ENCODE measurements at regions not wholly inside any gene's neighbourhood (a gene's known extent, or its start where the extent isn't known, plus 50 kb on each side); places are given as distances from the start of the nearest gene placed in this dataset.
"Not testable (repeated sequence)": the region's sequence is repeated elsewhere in the genome, so short reads cannot be mapped to it uniquely, and the experiment has no call there.

- DNase-seq (ENCODE audit: low read depth in 2 of 2): no peak
These were observed 170.5 kb downstream of the SEPTIN7 start for GRCh38 chr7:35971133-35971891.

GRCh38 chr7:35975851-35976454 is 175.1 kb downstream of the SEPTIN7 start:
- no peak for DNase-seq (ENCODE audit: low read depth in 2 of 2)

GRCh38 chr7:35978816-35979640 is 174.0 kb upstream of the EEPD1 start:
- DNase-seq (ENCODE audit: low read depth in 2 of 2): not testable (repeated sequence)

GRCh38 chr7:35982600-35982999 is 170.5 kb upstream of the EEPD1 start:
- DNase-seq (ENCODE audit: low read depth in 2 of 2): no peak

- no peak for DNase-seq (ENCODE audit: low read depth in 2 of 2)
These were observed 169.4 kb upstream of the EEPD1 start for GRCh38 chr7:35983626-35984025.

GRCh38 chr7:35985126-35985754 is 167.8 kb upstream of the EEPD1 start:
- peak; percentile 48 to 61 for DNase-seq (ENCODE audit: low read depth in 2 of 2)

- DNase-seq (ENCODE audit: low read depth in 2 of 2): no peak
These were observed 166.0 kb upstream of the EEPD1 start for GRCh38 chr7:35987016-35987415.

GRCh38 chr7:35988105-35988504 is 164.9 kb upstream of the EEPD1 start:
- no peak for DNase-seq (ENCODE audit: low read depth in 2 of 2)

- no peak for DNase-seq (ENCODE audit: low read depth in 2 of 2)
These were observed 164.2 kb upstream of the EEPD1 start for GRCh38 chr7:35988818-35989217.

GRCh38 chr7:35991511-35992232 is 161.4 kb upstream of the EEPD1 start:
- DNase-seq (ENCODE audit: low read depth in 2 of 2): no peak

GRCh38 chr7:35992436-35992835 is 160.6 kb upstream of the EEPD1 start:
- DNase-seq (ENCODE audit: low read depth in 2 of 2): no peak

GRCh38 chr7:35993113-35993512 is 159.9 kb upstream of the EEPD1 start:
- DNase-seq (ENCODE audit: low read depth in 2 of 2): no peak

GRCh38 chr7:35993676-35994606 is 159.1 kb upstream of the EEPD1 start:
- no peak for DNase-seq (ENCODE audit: low read depth in 2 of 2)

- no peak for DNase-seq (ENCODE audit: low read depth in 2 of 2)
These were observed 157.7 kb upstream of the EEPD1 start for GRCh38 chr7:35995334-35995733.

- DNase-seq (ENCODE audit: low read depth in 2 of 2): no peak
These were observed 154.6 kb upstream of the EEPD1 start for GRCh38 chr7:35998481-35998880.

GRCh38 chr7:36001546-36001945 is 151.5 kb upstream of the EEPD1 start:
- no peak for DNase-seq (ENCODE audit: low read depth in 2 of 2)

- DNase-seq (ENCODE audit: low read depth in 2 of 2): no peak
These were observed 150.2 kb upstream of the EEPD1 start for GRCh38 chr7:36002900-36003299.

- DNase-seq (ENCODE audit: low read depth in 2 of 2): no peak
These were observed 149.7 kb upstream of the EEPD1 start for GRCh38 chr7:36003343-36003742.

- DNase-seq (ENCODE audit: low read depth in 2 of 2): no peak
These were observed 147.8 kb upstream of the EEPD1 start for GRCh38 chr7:36005293-36005692.

- no peak for DNase-seq (ENCODE audit: low read depth in 2 of 2)
These were observed 147.2 kb upstream of the EEPD1 start for GRCh38 chr7:36005876-36006275.
